ENCODE measurements at regions not wholly inside any gene's neighbourhood (a gene's known extent, or its start where the extent isn't known, plus 50 kb on each side); places are given as distances from the start of the nearest gene placed in this dataset.

DNA sequence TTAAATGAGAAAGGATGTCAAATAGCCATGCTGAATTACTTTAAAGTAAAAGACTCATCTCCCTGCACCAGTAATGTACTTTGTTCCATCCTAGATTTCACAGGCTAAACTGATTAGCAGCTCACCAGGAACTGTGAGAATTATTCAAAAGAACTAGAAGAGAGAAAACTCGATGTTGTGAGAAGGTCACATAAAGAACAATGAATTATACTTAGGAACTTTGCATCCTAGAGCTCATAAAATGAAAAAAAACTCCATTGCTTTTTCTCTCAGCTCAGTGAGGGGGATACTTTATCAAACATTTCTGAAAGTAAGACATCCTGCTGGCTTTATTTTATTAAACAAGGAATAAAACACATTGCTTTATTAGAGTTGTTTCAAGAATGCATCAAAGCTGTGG is 278.5 kb downstream of the MRPL39 start:
- in situ Hi-C loops (cut with HindIII; ENCODE audit: low sequenced_read_pairs): no loop called here
- TF ChIP-seq, protein P1, sequence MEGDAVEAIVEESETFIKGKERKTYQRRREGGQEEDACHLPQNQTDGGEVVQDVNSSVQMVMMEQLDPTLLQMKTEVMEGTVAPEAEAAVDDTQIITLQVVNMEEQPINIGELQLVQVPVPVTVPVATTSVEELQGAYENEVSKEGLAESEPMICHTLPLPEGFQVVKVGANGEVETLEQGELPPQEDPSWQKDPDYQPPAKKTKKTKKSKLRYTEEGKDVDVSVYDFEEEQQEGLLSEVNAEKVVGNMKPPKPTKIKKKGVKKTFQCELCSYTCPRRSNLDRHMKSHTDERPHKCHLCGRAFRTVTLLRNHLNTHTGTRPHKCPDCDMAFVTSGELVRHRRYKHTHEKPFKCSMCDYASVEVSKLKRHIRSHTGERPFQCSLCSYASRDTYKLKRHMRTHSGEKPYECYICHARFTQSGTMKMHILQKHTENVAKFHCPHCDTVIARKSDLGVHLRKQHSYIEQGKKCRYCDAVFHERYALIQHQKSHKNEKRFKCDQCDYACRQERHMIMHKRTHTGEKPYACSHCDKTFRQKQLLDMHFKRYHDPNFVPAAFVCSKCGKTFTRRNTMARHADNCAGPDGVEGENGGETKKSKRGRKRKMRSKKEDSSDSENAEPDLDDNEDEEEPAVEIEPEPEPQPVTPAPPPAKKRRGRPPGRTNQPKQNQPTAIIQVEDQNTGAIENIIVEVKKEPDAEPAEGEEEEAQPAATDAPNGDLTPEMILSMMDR (IDR thresholded peaks at IDR 0.05; ENCODE audit: low read depth, low read length): no peak

DNA sequence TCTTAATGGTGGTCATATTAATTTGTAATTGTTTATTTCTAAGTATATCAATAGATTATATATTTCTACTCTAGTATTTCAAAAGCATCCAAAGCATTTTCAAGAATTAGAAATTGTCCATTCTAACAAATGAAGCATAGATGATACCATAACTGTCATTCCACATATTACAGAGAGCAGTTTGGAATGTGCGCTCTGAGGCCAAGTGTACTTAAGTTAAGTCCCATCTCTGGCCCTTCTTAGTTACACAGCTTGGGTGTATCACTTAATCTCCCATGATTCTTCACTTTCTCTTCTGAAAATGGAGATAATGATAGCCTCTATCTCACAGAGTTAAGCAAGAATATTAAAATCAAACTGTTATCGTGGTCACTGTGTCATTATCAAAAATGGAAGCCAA is 281.1 kb downstream of the MRPL39 start:
- in situ Hi-C loops (cut with HindIII; ENCODE audit: low sequenced_read_pairs): no loop called here
- TF ChIP-seq, protein P1 (IDR thresholded peaks at IDR 0.05; ENCODE audit: low read depth, low read length): no peak
- no peak for DNase-seq (ENCODE audit: low read depth, low spot score)
- no peak overlapping the region for H3K4me3 ChIP-seq (ENCODE audit: low read depth, low read length)

More for the DNA sequence above, 278.5 kb downstream of the MRPL39 start:
- no peak overlapping the region for H3K4me3 ChIP-seq (ENCODE audit: low read depth, low read length)
- peak; percentile 7 for DNase-seq (ENCODE audit: low read depth, low spot score)

DNA sequence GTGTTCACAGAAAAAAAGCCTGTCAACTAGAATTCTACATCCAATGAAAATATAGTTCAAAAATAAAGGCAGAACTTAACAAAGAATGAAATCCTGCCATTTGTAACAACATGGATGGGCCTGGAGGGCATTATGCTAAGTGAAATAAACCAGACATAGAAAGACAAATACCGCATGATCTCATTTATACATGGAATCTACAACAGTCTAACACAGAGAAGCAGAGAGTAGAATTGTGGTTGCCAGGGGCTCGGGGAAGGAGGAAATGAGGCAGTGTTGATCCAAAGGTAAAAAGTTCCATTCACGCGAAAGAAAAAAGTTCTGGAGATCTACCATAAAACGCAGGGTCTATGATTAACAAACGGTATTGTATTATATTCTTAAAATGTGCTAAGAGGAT is 282.6 kb downstream of the MRPL39 start:
- no peak overlapping the region for H3K4me3 ChIP-seq (ENCODE audit: low read depth, low read length)
- DNase-seq (ENCODE audit: low read depth, low spot score): no peak
- in situ Hi-C loops (cut with HindIII; ENCODE audit: low sequenced_read_pairs): no loop called here
- TF ChIP-seq, protein P1 (IDR thresholded peaks at IDR 0.05; ENCODE audit: low read depth, low read length): no peak

DNA sequence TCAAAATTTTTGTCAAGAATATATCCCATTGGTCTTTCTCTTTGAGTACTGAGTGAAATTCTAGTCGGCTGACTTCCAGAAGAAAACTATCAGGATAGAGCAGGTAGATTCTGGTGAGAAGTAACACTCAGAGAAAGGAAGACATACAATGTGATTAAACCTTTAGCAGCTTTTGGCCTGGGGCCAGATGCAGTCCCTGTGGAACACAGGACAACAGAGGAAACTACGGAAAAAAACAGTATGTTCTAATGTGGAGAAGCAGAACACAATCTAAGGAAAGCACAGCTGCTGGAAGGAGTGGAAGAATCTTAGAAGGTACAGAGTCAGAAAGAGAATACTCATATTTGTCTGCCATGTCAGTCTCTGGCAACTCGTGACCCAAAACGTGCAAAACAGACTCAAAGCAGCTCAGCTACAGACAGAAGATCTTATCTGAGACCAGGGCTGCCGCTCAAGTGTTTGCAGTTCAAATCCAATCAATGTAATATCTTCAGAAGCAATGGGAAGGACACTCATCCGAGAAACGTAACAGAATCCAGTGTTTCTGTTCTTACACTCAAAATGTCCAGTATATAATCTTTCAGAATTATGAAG is 283.8 kb downstream of the MRPL39 start:
- no peak overlapping the region for H3K4me3 ChIP-seq (ENCODE audit: low read depth, low read length)
- DNase-seq (ENCODE audit: low read depth, low spot score): no peak
- TF ChIP-seq, protein P1 (IDR thresholded peaks at IDR 0.05; ENCODE audit: low read depth, low read length): no peak
- in situ Hi-C loops (cut with HindIII; ENCODE audit: low sequenced_read_pairs): no loop called here

DNA sequence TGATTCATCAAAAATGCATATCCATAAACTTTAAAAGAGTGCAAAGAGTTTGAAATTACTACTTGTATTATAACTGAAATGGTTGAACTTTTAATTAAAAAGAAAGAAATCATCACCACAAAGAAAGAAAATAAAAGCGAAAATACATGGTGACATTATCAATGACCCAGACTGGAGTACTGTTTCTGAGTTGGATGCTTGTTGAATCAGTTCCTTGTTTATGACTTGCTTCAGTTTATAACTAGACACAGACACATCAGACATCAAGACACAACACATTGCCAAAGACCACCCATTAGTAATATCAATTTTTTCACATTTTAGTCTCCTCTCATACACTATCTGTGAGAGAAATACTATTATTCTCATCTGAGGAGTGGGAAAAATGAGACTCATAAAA is 293.0 kb downstream of the MRPL39 start:
- TF ChIP-seq, protein P1 (IDR thresholded peaks at IDR 0.05; ENCODE audit: low read depth, low read length): no peak
- no peak overlapping the region for H3K4me3 ChIP-seq (ENCODE audit: low read depth, low read length)
- in situ Hi-C loops (cut with HindIII; ENCODE audit: low sequenced_read_pairs): no loop called here
- no peak for DNase-seq (ENCODE audit: low read depth, low spot score)

DNA sequence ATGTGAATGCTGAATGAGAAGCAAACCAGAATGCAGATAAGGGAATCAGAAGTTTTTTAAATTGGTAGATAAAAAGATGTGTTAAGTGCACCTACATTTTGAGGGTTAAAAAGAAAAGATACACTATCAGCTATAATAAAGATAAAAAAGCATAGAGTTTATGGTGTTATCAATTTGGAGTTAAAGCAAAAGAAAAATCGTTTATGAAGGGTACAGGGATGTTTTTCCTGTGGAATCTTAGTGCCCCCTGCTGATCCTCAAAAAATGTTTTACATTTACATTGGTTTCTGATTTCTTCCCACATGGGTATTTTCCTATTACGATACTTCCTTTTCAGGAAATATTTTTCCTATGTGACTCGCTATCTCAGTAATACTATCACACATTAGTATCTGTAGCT is 293.5 kb downstream of the MRPL39 start:
- no peak overlapping the region for H3K4me3 ChIP-seq (ENCODE audit: low read depth, low read length)
- TF ChIP-seq, protein P1 (IDR thresholded peaks at IDR 0.05; ENCODE audit: low read depth, low read length): peak; percentile 36
- in situ Hi-C loops (cut with HindIII; ENCODE audit: low sequenced_read_pairs): no loop called here
- DNase-seq (ENCODE audit: low read depth, low spot score): peak; percentile 60
